KMS-11 (cell line): ENCODE measurements at regions not wholly inside any gene's neighbourhood (a gene's known extent, or its start where the extent isn't known, plus 50 kb on each side); places are given as distances from the start of the nearest gene placed in this dataset.

Experiments
- H2AFZ ChIP-seq: fragments of 200-600 bp; sonication (generic); 2 replicates; pipeline ENCODE4 v1.6.1; 2016; ENCODE audit warnings: antibody characterized with exemption, mixed run types, low read depth
- H3K27ac ChIP-seq: fragments of 200-600 bp; sonication (generic); 2 replicates; pipeline ENCODE4 v1.6.1; 2016; ENCODE audit warnings: mild to moderate bottlenecking, mixed run types
- H3K27me3 ChIP-seq: fragments of 200-600 bp; sonication (generic); 2 replicates; pipeline ENCODE4 v1.6.1; 2017; ENCODE audit warnings: mild to moderate bottlenecking, low read depth, mixed run types, moderate library complexity; ENCODE audit not compliant: insufficient read depth
- H3K36me3 ChIP-seq: fragments of 200-600 bp; sonication (generic); 2 replicates; pipeline ENCODE4 v1.6.1; 2017; ENCODE audit warnings: mild to moderate bottlenecking, mixed run types; ENCODE audit not compliant: insufficient read depth
- H3K4me1 ChIP-seq: fragments of 200-600 bp; sonication (generic); 2 replicates; pipeline ENCODE4 v1.6.1; 2016; ENCODE audit warnings: mild to moderate bottlenecking, low read depth, mixed run types; ENCODE audit not compliant: poor library complexity, severe bottlenecking
- H3K4me2 ChIP-seq: fragments of 200-600 bp; sonication (generic); 2 replicates; pipeline ENCODE4 v1.7.0; 2016; ENCODE audit warnings: mild to moderate bottlenecking, mixed run types
- H3K4me3 ChIP-seq: fragments of 200-600 bp; sonication (generic); IDR thresholded peaks from 2 replicates; pipeline ENCODE4 v1.6.1; 2017; ENCODE audit warnings: low read depth, low read length, mixed read lengths; ENCODE audit not compliant: insufficient read depth
- H3K79me2 ChIP-seq: fragments of 200-600 bp; sonication (generic); 2 replicates; pipeline ENCODE4 v1.6.1; 2016; ENCODE audit warnings: low read depth, mixed run types; ENCODE audit not compliant: insufficient read depth
- H3K9ac ChIP-seq: fragments of 200-600 bp; sonication (generic); 2 replicates; pipeline ENCODE4 v1.6.1; 2016; ENCODE audit warnings: mild to moderate bottlenecking, mixed run types
- H4K20me1 ChIP-seq: fragments of 200-600 bp; sonication (generic); 2 replicates; pipeline ENCODE4 v1.6.1; 2016; ENCODE audit warnings: mild to moderate bottlenecking, mixed run types; ENCODE audit not compliant: insufficient read depth
- TF ChIP-seq, protein P1 (sequence below): fragments of 200-600 bp; sonication (generic); conservative IDR thresholded peaks from 2 replicates; pipeline ENCODE4 v1.6.1; 2017; ENCODE audit warnings: low read depth, mild to moderate bottlenecking, antibody characterized with exemption, low read length, moderate library complexity, mixed read lengths

DNA sequence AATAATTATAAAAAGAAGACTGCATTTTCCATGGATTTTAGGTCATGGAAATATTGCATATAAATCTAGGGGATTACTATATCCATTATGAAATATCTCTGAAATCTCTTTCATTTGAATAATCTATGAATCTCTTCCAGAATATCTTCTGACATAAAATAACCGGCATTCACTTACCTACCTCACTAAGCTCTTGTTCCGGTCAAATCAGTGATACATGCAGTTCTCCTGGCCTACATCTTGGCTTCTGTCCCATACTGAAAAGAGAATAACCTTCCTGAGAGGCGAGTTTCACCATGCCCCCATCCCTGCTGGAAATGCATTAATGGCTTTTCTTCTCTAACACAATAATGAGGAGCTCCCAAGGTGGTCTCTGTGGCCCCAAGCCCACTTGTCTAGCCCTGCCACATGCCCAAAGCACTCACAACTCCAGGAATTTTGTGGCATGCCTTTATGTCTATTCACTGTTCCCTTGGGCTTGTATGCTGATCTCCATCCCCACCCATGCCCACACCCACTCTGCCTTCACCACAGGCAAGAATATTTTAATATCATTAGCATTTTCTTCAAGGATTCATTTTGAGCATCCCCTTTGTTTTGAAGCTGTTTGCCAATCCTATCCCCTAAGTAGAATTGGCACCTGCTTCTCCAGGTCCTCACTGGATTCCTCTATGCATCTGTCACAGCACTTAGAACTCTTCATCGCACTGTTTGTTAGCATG, 401.6 kb downstream of the COG6 start:
- H3K79me2 ChIP-seq: no peaks in the 10 kb centered on the region
- no peak overlapping the region for H3K4me2 ChIP-seq
- TF ChIP-seq, protein P1, sequence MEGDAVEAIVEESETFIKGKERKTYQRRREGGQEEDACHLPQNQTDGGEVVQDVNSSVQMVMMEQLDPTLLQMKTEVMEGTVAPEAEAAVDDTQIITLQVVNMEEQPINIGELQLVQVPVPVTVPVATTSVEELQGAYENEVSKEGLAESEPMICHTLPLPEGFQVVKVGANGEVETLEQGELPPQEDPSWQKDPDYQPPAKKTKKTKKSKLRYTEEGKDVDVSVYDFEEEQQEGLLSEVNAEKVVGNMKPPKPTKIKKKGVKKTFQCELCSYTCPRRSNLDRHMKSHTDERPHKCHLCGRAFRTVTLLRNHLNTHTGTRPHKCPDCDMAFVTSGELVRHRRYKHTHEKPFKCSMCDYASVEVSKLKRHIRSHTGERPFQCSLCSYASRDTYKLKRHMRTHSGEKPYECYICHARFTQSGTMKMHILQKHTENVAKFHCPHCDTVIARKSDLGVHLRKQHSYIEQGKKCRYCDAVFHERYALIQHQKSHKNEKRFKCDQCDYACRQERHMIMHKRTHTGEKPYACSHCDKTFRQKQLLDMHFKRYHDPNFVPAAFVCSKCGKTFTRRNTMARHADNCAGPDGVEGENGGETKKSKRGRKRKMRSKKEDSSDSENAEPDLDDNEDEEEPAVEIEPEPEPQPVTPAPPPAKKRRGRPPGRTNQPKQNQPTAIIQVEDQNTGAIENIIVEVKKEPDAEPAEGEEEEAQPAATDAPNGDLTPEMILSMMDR: no peak
- no peaks in the 10 kb centered on the region for H3K27me3 ChIP-seq
- H2AFZ ChIP-seq: no peak overlapping the region
- H3K4me1 ChIP-seq: no peaks in the 10 kb centered on the region
- H3K4me3 ChIP-seq: no peak overlapping the region
- H3K36me3 ChIP-seq: no peaks in the 10 kb centered on the region
- no peaks in the 10 kb centered on the region for H4K20me1 ChIP-seq
- H3K27ac ChIP-seq: no peak overlapping the region
- no peak overlapping the region for H3K9ac ChIP-seq

DNA sequence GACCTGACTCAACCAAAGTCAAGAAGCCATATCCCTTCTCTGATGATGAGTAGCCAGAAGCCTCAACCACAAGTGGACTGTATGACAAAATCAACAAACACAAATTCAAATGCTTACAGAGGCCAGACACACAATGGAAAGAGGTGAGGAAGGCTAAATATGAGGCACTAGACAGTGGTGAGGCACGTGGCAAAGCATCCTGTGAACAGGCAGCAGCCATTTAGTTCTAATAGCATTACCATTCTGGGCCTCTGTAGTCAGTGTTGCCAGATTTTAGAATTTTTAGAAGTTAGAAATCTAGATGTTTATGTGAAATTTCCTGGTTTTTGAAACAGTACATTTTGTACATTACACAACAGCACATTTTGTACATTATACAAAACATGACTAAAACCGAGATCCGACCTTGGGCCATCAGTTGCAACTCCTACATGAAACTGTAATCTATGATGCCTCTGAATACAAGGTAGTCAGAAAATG, 403.3 kb downstream of the COG6 start:
- Histone ChIP-seq H3K79me2 (no peaks in the 10 kb centered on the region), H3K9ac (no peak overlapping the region), H4K20me1 (no peaks in the 10 kb centered on the region), H2AFZ (no peak overlapping the region), H3K27ac (no peak overlapping the region), H3K4me1 (no peaks in the 10 kb centered on the region), H3K4me3 (no peak overlapping the region), H3K27me3 (no peaks in the 10 kb centered on the region), H3K36me3 (no peaks in the 10 kb centered on the region), H3K4me2 (no peak overlapping the region)
- TF ChIP-seq, protein P1: no peak

DNA sequence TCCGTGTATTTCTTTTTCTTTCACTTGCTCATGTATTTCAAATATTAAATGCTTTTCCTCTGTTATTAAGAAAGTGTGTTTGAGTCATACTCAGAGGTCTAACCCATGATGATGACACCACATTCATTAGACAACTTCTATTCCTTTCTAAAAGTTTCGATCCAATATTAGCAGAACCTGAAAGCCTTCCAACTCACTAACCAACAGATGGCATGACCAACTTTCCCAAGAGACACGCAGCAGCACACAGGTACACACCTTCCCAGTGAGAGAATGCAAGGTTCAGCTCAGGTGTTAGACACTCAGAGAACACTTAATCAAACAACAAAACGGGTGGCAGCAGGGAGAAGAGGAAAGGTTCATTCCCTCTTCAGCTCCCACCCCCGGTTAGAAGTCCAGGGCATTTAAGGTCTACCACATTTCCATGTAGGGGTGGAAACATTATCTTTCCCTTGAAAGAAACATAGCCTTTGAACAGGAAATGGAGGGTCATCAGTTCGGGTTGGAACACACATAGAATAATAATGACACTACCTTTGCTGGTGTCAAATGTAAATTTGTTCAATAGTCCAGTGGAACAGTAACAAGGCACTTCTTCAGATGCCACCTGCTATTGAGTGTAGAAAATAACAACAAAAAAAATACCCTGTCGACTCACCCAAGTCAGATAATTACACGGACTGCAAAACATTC, 404.2 kb downstream of the COG6 start:
- Histone ChIP-seq H3K4me1 (no peaks in the 10 kb centered on the region), H3K27me3 (no peaks in the 10 kb centered on the region), H3K4me2 (no peak overlapping the region), H3K36me3 (no peaks in the 10 kb centered on the region), H3K27ac (no peak overlapping the region), H3K9ac (no peak overlapping the region), H3K79me2 (no peaks in the 10 kb centered on the region), H4K20me1 (no peaks in the 10 kb centered on the region), H2AFZ (no peak overlapping the region), H3K4me3 (no peak overlapping the region)
- TF ChIP-seq, protein P1: no peak

DNA sequence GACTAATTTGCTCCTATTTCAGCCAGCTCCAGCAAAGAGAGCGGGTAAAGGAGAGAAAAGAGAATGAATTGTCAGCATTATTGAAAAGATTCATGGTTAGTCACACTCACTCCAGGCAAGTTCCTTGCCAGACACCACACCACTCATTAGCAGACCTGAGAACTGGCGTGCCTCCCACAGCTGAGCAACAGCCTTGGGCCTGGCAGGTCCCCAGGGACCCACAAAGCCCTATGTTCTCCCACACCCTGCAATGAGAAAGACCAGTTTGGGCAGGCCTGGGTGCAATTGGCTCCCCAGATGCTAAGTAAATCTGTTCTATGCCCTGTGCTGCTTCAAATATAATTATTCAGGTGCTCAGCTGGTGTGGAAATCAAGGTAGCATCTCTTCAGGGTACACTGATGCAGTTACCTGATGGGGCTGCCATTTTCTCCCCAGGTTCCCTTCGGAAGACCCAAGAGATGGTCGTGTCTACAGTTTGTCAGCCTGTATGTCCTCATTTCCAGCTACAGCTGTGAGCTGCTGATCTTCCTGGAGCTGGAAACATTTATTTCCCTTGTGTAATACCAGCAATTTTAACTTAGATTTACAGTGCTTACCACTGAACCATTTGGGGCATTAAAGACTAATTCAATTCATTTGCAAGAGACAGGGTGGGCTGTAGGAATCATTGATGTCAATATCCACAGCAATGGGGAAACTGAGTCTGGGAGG, 405.0 kb downstream of the COG6 start:
- H3K27me3 ChIP-seq: no peaks in the 10 kb centered on the region
- no peaks in the 10 kb centered on the region for H3K4me1 ChIP-seq
- H3K27ac ChIP-seq: no peak overlapping the region
- H3K4me3 ChIP-seq: no peak overlapping the region
- no peaks in the 10 kb centered on the region for H4K20me1 ChIP-seq
- H3K36me3 ChIP-seq: no peaks in the 10 kb centered on the region
- TF ChIP-seq, protein P1: no peak
- no peak overlapping the region for H3K4me2 ChIP-seq
- H3K79me2 ChIP-seq: no peaks in the 10 kb centered on the region
- H2AFZ ChIP-seq: no peak overlapping the region
- no peak overlapping the region for H3K9ac ChIP-seq
